NCI-H2107 treated with DMSO at 0.1 percent for 48 hours (cell line): ENCODE measurements at regions not wholly inside any gene's neighbourhood (a gene's known extent, or its start where the extent isn't known, plus 50 kb on each side); places are given as distances from the start of the nearest gene placed in this dataset.
A peak's percentile ranks its signal among the peaks of the same experiment; 100 is the strongest.

ENCODE experiments used
- DNase-seq: peaks from one replicate; lab custom pipeline; 2025; ENCODE audit not compliant: unreplicated experiment; lab: John Stamatoyannopoulos, UW

DNA sequence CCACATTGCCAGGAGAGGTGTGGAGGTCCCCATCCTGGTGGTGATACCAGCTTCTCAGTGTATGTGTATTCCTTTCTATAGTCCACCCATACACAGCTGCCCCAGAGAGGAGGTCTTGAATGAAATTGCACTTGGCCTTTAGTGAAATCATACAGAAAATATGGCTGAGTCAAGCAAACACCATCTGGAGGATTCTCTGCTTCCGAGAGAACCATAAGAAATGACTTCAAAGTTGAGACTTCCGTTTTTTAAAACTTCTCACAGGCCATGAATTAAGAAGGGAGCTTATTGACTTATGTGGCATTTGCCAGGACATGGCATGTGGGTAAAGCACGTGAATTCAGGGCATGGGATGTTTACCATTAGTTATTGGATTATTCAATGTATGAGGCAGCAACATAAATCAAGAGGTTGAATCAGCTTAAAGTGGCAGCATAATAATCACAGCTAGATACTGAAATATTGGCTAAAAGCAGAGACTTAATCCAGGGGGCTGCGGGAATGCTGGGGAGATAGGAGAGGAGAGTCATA, 119.1 kb upstream of the MTNR1B start:
- no peak for DNase-seq

DNA sequence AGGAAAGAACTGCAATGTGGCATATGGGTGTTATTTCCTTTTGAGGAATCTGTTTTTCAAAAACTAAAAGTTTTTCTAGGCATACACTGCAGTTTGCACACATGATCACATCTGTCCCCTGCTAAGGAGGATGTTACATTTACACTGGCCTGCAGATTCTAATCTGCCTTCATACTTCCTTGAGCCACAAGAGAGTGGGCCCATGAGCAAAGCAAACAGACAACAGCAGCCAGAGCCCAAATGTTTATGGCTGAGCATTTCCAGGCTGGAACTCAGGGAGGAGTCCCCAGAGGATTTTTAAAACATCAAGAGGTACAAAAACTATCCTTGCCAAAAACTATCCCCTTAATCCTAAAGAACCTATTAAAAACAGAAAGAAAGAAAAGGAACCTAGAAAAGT, 117.2 kb upstream of the MTNR1B start:
- DNase-seq: no peak

DNA sequence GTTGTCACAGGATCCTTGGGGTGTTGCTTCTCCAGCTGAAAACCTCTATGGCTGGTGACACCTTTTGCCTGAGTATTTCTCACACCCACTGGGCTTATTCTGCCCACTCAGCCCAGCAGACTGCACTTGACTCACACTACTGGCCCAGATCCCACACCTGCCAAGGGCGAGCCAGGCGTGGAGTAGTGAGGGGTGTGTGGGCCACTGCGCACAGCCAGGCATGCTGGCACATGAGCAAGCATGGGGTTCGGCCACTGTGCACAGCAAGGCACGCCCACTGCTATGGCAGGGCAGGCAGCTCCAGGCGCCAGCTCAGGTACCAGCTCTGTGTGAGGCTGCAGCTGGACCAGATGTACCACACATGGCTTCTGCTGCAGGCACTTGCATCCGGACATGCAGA, 116.5 kb upstream of the MTNR1B start:
- no peak for DNase-seq

DNA sequence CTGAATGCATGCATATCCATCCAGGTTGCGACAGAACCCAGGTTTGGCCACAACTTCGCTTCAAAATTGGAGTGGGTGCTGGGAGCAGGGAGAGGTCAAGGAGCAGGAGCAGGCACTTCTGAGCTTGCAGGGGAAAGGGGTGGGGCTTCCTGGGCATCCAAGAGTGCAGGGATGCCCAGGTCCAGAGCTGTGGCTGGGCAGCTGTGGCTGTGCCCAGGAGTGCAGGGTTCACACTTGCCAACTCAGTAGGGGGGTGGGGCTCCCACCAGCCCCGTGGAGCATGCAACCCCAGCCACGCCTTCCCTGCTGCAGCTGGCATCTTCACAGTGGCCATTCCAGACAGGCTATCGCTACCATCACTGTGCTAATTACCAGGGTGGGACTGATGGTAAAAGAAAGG, 115.3 kb upstream of the MTNR1B start:
- DNase-seq: no peak

DNA sequence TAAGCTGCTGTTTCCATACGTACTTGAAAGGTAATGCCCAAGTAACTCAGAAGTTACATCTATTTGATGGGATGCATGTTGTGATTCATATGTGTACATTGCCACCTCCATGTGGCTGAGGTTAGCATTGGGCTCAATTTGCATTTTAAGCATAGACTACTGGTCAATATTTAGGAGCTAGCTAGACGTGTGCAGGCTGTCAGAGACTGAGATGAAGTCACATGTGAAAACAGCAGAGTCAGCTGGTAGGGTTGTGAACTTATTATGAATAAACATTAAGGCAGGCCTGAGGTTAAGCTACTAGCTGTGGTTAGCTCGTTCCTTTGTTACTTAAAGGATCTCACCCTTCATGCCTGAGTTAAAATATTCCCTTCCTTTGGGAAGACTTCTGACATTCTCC, 114.5 kb upstream of the MTNR1B start:
- DNase-seq: peak; percentile 29

DNA sequence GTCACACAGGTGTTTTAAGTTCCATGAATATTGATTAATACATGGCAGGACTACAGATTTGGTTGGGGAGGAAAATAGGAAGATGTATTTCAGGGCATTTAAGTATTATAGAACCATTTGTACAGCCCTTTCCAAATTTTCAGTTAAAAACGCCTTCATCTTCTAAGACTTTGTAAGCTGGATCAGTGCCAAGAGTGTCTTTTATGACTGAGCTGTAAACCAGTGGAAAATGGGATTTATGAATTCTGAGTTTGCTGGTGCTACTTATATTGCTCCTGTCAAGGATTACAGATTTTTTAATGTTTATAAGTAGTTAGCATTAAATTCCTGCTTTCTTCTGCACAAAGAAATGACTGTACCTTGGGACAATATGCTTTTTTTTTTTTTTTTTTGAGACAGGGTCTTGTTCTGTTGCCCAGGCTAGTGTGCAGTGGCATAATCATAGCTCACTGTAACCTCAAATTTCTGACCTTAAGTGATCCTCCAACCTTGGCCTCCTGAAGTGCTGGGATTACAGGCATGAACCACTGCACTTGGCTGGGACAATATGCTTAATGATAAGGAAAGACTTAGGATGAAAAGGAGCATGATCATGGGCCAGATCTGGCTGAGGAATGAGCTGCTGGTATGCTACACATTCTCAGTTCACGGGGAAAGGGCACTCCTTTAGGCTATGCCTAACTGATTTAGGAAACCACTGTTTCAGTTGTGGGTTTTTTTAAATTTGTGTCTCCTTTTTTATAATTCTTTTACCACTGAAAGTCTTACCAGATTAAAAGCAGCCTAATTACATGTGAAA, 113.6 kb upstream of the MTNR1B start:
- no peak for DNase-seq

DNA sequence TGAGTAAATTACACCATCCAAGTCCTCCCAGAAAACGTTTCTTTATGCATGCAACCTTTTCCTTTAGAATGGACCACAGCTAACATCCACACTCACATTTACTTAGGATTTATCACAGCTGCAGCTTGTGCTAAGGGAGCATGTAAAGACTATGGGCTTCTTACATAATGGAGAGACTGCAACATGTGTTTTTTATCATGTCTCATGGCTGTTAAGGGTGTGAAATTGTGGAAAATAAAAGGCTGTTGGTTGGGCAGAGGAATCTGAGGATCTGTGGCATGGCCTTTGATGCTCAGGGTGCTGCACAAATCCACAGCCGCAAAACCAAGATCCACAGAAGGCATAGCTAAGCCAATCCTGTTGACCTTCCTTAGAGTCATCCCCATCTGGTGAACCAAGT, 112.0 kb upstream of the MTNR1B start:
- no peak for DNase-seq

DNA sequence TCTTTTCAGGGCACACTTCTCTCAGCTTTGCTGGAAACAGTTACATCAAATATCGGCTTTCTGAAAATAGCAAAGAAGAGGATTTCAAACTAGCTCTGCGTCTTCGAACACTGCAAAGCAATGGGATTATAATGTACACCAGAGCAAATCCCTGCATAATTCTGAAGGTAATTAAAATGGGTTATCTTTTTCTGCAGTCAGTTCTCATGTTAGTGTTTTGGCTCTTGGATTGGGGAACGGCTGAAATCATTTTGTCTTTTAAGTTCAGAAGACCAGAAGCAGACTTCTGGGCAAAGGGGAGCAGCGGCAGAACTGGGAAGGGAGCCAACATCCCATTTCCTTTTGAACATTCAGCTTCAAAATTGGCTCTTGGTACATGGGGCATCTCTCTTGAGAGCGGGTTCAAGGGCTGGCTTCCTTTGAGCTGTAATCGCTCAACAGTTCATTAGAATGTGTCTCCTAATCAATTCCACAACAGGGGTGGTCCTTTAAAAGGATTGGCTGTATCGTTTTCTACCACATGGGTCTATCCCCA, 110.2 kb upstream of the MTNR1B start:
- peak; percentile 18 for DNase-seq

DNA sequence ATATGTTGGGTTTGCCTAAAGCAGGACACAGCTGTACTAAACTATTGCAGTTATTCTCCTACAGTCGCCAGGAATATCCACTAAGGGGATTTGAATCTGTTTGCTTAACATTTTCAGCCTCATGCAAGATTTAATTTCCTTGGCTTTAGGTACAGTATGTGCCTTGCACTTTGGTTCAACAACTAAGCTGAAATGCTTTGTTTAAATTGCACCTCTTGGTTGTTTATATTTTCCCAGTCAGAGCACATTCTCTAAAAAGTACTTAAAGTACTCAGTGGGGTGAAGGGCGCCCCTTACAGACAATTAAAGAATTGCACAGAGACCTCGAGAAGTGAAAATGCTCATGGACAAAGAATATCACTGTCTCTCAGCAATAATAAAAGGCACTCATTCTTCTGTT, 107.8 kb upstream of the MTNR1B start:
- peak; percentile 13 for DNase-seq

DNA sequence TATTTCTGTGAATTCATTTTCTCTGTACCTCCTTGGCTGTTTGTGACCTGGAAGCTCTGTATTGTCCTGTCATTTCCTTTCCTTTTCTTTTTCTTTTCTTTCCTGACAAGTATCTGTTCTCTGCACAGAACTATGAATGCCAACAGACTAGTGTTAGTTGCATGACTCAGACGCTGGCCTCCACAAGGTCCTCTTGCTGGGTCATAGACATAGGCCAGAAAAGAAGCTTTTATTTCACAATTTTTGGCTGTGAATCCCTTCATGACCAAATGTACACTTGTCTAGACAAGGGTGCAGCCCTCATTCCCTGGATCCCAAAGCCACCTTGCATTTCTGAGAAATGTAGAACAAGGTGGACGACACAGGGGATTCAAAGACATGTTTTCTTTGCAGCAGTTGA, 104.1 kb upstream of the MTNR1B start:
- DNase-seq: no peak

DNA sequence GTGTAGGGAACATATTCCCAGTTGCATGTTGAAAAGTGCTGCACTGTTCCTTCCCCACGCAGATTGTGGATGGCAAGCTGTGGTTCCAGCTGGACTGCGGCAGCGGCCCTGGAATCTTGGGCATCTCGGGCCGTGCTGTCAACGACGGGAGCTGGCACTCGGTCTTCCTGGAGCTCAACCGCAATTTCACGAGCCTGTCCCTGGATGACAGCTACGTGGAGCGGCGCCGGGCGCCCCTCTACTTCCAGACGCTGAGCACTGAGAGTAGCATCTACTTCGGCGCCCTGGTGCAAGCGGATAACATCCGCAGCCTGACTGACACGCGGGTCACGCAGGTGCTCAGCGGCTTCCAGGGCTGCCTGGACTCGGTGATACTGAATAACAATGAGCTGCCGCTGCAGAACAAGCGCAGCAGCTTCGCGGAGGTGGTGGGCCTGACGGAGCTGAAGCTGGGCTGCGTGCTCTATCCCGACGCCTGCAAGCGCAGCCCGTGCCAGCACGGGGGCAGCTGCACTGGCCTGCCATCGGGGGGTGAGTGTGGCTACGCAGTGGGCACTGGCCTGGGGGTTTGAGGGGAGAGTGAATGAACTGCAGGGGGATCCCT, 102.7 kb upstream of the MTNR1B start:
- no peak for DNase-seq

DNA sequence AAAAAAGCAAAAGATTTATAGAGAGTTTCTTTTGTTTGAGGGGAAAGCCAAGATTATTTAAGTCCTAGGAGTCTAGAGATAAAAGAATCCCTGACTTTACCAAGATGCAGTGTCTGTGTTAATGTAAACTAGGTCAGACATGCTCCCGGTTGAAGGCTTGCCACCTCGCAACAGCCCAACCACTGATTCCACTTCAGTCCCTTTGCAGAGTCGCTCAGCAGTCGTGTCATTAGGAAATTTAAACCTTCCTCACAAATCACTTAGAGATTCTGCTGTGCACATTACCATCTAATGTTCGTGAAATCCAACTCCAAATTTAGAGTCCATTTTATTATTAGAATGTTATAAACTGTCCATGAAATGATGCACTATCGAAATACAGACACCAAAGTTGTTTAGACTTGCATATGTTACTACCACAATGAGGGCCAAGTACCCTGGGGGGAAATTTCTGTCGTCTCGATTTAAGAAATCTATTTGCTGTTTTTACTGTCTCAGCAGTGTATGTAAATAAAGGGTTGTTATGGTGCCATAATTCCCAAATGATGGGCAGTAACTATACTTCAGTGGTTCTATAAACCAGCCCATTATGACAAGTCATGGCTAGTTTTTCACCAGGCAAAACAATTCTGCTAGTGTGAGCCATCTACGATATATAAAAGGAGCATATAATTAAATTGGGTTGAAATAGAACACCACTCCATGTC, 101.4 kb upstream of the MTNR1B start:
- peak; percentile 95 for DNase-seq

DNA sequence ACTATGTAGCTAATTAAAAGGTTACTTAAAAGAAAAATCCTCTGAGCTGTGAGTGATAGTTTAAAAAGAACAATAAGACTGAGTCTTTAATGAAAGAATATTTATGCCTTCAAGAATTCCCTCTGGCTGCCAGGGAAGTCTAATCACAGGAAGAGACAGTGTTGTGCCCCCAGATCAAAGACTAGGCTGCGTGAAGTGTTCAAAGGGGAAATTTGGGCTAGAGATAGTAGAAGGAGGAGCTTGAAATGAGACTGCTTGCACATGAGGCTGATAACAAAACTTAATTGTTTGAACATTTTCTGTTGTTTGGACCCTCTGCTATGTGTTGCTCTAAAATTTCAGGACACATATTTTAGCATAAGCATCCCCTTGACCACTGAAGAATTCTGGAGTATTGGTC, 99.7 kb upstream of the MTNR1B start:
- no peak for DNase-seq

DNA sequence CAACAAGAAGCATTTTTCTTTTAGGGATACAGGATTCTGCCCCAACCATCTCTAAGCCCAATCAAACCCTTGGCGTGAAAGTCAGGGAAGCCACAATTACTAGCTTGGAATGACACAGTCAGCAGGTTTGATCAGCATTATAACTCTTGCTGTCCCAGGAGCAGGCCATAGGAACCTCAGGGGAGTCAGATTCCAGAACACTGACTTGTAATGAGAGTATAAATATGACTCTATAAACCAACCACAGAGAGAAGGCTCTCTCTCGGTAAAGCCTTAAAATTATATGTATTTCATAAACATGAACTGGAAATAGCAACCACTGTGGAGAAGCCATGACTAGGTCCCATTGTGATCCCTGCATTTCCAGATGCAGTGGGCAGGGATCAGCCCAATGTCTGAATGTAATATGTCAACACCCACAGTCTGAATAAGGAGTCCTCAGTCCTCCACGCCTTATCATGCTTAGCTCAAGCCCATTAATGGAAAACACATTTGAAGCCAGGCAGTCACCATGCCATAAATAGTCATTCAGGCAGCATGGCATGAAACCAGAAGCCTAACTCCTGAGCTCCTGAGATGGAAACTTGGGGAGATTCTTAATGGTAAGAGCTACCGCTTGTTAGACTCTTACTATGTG, 99.1 kb upstream of the MTNR1B start:
- no peak for DNase-seq

DNA sequence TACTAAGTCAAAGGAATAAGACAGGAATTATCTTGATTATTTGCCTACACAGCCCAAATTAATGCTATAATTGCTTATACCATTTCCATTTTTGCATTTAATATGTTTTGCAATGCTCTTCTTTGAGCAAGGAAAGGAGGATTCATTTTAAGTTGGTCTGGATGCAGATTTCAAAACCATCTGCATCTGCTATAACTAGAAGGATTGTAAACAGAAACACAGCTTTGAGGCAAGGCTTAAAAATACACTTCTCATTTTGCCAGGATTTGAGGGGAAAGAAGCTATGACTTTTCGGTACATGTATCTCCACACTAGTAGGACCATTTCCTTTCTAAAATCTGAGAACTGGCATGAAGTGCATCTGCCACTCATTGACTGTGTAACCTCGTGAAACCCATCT, 95.9 kb upstream of the MTNR1B start:
- DNase-seq: no peak

DNA sequence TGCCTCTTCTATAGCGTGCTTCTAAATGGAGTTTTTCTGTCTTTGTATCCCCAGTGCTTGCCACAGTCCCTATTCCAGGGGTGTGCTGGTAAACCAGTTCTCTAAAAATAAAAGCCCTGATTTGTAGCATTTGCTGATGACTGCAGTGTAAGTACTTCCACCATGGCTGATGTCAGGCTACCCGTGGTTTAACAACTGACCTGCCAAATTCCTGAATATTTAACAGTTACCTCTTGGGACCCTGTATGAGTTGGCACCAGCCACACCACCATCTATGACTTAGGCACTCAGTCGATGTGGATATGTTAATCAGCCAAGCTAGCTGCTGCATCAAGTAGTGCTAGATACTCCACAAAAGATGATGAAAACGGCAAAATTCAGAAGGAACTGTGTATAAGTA, 94.0 kb upstream of the MTNR1B start:
- DNase-seq: no peak

DNA sequence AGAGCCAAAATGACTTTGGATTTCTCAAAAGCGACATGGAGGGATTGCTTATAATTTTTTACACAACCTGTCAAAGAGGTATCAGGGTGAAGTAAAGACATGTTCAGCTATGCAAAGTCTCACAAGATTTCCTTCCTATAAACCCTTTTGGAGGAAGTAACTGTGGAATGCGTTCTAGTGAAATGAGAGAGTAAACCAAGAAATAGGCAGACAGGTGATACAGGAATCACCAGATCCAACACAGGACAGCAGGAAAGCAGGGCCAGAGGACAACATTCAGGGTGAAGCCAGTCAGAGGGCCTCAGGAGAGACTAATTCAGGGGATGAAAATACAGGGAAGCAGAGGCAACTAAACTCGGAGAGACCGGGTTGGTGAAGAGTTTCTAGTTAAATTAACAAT, 90.4 kb upstream of the MTNR1B start:
- DNase-seq: no peak

DNA sequence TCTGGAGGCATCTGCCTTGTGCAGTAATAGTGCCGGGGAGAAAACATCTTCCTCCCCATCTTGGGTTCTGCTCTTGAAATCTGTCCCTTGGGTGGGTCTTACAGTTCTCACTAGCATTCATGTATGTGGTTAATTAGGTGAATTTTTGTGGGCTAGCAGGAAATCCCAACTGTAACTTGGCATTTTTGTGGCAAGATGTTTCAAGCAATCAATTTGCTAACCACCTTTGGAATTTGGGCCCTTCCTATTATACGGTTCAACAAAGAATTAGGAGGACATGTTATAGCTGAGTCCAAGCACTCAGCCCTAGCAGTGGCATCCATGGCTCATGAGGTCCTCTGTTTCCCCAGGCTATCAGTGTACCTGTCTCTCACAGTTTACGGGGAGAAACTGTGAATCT, 89.1 kb upstream of the MTNR1B start:
- DNase-seq: no peak

DNA sequence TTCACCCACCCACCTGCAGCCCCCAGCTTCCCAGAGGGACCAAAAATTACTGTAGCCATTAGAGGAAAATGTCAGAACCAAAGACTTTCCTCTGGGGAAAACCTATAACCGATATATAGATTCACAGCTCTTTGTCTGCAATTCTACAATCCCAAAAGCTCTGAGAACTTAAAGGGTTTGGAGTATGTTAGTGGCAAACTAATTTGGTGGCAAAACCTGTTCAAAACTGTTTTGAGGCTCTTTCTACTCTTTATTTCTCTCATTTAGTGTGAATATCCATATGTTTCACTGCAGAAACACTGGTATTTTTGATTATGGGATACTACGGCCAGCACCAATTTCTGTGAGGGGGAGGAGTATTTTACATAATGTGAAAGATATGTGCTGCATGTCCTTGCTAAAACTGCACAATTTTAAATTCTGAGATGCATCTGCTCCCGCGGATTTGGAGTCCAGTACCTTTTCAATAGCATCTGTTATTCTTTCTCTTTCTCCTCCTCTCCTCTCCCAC, 87.5 kb upstream of the MTNR1B start:
- no peak for DNase-seq

DNA sequence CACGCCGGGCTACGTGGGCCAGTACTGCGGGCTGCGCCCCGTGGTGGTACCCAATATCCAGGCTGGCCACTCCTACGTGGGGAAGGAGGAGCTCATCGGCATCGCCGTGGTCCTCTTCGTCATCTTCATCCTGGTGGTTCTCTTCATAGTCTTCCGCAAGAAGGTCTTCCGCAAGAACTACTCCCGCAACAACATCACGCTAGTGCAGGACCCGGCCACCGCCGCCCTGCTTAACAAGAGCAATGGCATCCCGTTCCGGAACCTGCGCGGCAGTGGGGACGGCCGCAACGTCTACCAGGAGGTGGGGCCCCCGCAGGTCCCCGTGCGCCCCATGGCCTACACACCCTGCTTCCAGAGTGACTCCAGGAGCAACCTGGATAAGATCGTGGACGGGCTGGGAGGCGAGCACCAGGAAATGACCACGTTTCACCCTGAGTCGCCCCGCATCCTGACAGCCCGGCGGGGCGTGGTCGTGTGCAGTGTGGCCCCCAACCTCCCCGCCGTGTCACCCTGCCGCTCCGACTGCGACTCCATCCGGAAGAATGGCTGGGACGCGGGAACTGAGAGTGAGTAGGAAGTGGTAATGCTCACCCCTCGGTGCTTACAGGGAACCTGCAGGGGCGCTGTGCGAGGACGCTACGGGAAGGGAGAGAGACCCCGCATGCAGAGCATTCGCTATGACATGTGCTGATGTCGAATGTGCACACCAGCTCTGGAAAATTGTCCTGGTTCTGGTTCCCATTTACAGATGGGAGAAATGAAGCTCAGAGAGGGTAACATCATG, 86.4 kb upstream of the MTNR1B start:
- no peak for DNase-seq
